Thoracic aorta (tissue), 2 donors: ENCODE measurements at regions not wholly inside any gene's neighbourhood (a gene's known extent, or its start where the extent isn't known, plus 50 kb on each side); places are given as distances from the start of the nearest gene placed in this dataset.
A peak's percentile ranks its signal among the peaks of the same experiment; 100 is the strongest.
"Not testable (repeated sequence)": the region's sequence is repeated elsewhere in the genome, so short reads cannot be mapped to it uniquely, and the experiment has no call there.

ENCODE experiments used
- ATAC-seq: fragments of 150-250 bp; one replicate; pipeline ENCODE4 v1.8.0; 2017; ENCODE audit warnings: low read depth; ENCODE audit not compliant: insufficient number of reproducible peaks, low FRiP score
- DNase-seq: peaks from one replicate; pipeline ENCODE4 v3.0.0-alpha.2; 2020; ENCODE audit warnings: low spot score
- H3K27ac ChIP-seq, 2 donors: fragments of 200-600 bp; sonication (generic); 1 replicate in 1 of 2; 2 replicates in 1 of 2; pipeline ENCODE4 v1.5.1; 2016; ENCODE audit warnings: mild to moderate bottlenecking in 2 of 2, moderate library complexity in 2 of 2
- H3K27me3 ChIP-seq: fragments of 200-600 bp; sonication (generic); replicated peaks from 2 replicates; pipeline ENCODE4 v1.6.0; 2016; ENCODE audit warnings: mild to moderate bottlenecking; ENCODE audit not compliant: insufficient read depth
- H3K36me3 ChIP-seq: fragments of 200-600 bp; sonication (generic); one replicate; pipeline ENCODE4 v1.5.1; 2016
- H3K4me1 ChIP-seq, 2 donors: fragments of 200-600 bp; sonication (generic); 1 replicate in 1 of 2; 2 replicates in 1 of 2; pipeline versions ENCODE4 v1.5.1 to v1.6.0; 2016; ENCODE audit warnings: low read depth in 2 of 2, mild to moderate bottlenecking in 1 of 2; ENCODE audit not compliant: control insufficient read depth in 1 of 2
- H3K4me3 ChIP-seq: fragments of 200-600 bp; sonication (generic); 2 replicates; pipeline ENCODE4 v1.5.1; 2016; ENCODE audit warnings: mild to moderate bottlenecking
- H3K9me3 ChIP-seq: fragments of 200-600 bp; sonication (generic); 2 replicates; pipeline ENCODE4 v1.5.1; 2016
- CTCF ChIP-seq: fragments of 200-600 bp; sonication (generic); IDR thresholded peaks from one replicate; pipeline ENCODE4 v1.5.1; 2019; ENCODE audit warnings: antibody characterized with exemption

GRCh38 chr12:74401035-74401434 lies 136.6 kb upstream of the ATXN7L3B start:
- no peak for DNase-seq
- H3K9me3 ChIP-seq, result no peaks in the 10 kb centered on the region
- H3K4me3 ChIP-seq, result no peak overlapping the region
- H3K4me1 ChIP-seq, result no peaks in the 10 kb centered on the region
- no peaks in the 10 kb centered on the region for H3K36me3 ChIP-seq
- ATAC-seq, result no peak
- no peak for TF ChIP-seq CTCF
- no peak overlapping the region for H3K27ac ChIP-seq
- no peaks in the 10 kb centered on the region for H3K27me3 ChIP-seq

GRCh38 chr12:74401966-74402365 lies 135.7 kb upstream of the ATXN7L3B start:
- Histone ChIP-seq H3K27me3 (no peaks in the 10 kb centered on the region), H3K4me1 (no peaks in the 10 kb centered on the region), H3K4me3 (no peak overlapping the region), H3K27ac (no peak overlapping the region), H3K36me3 (no peaks in the 10 kb centered on the region), H3K9me3 (no peaks in the 10 kb centered on the region)
- ATAC-seq (no peak), DNase-seq (no peak)
- no peak for TF ChIP-seq CTCF

GRCh38 chr12:74403221-74403470 lies 134.5 kb upstream of the ATXN7L3B start:
- H3K27me3 ChIP-seq, H3K36me3 ChIP-seq, H3K9me3 ChIP-seq, DNase-seq, ATAC-seq, H3K4me1 ChIP-seq, H3K27ac ChIP-seq, H3K4me3 ChIP-seq: not testable (repeated sequence)

- Histone ChIP-seq H3K27ac (no peak overlapping the region), H3K36me3 (no peaks in the 10 kb centered on the region), H3K9me3 (no peaks in the 10 kb centered on the region), H3K4me1 (no peaks in the 10 kb centered on the region), H3K4me3 (no peak overlapping the region), H3K27me3 (no peaks in the 10 kb centered on the region)
- ATAC-seq, result no peak
- TF ChIP-seq CTCF, result no peak
- no peak for DNase-seq
Measured at GRCh38 chr12:74408601-74409166, 129.0 kb upstream of the ATXN7L3B start.

GRCh38 chr12:74412606-74413230 lies 124.9 kb upstream of the ATXN7L3B start:
- no peaks in the 10 kb centered on the region for H3K4me1 ChIP-seq
- no peaks in the 10 kb centered on the region for H3K36me3 ChIP-seq
- H3K9me3 ChIP-seq, result no peaks in the 10 kb centered on the region
- DNase-seq, result no peak
- H3K27ac ChIP-seq, result no peak overlapping the region
- peak; percentile 16 for TF ChIP-seq CTCF
- no peaks in the 10 kb centered on the region for H3K27me3 ChIP-seq
- ATAC-seq, result no peak
- H3K4me3 ChIP-seq, result no peak overlapping the region

GRCh38 chr12:74415633-74416032 lies 122.0 kb upstream of the ATXN7L3B start:
- no peak for TF ChIP-seq CTCF
- Histone ChIP-seq H3K4me3 (no peak overlapping the region), H3K9me3 (no peaks in the 10 kb centered on the region), H3K36me3 (no peaks in the 10 kb centered on the region), H3K4me1 (no peaks in the 10 kb centered on the region), H3K27me3 (no peaks in the 10 kb centered on the region), H3K27ac (no peak overlapping the region)
- DNase-seq, result no peak
- no peak for ATAC-seq
